Esophagus muscularis mucosa (tissue), 4 donors: ENCODE measurements at regions not wholly inside any gene's neighbourhood (a gene's known extent, or its start where the extent isn't known, plus 50 kb on each side); places are given as distances from the start of the nearest gene placed in this dataset.
A peak's percentile ranks its signal among the peaks of the same experiment; 100 is the strongest.

Experiments
- DNase-seq: peaks from one replicate; pipeline ENCODE4 v3.0.0-alpha.2; 2017; ENCODE audit errors: extremely low spot score
- H3K27ac ChIP-seq, 4 donors: fragments of 200-600 bp; sonication (generic); replicated peaks in 1 of 4; 1 replicate in 3 of 4; 2 replicates in 1 of 4; pipeline ENCODE4 v1.5.1; 2016 to 2019; ENCODE audit warnings: mild to moderate bottlenecking in 1 of 4
- H3K27me3 ChIP-seq, 4 donors: fragments of 200-600 bp; sonication (generic); one replicate each; pipeline versions ENCODE4 v1.5.1 to v1.6.0; 2016 to 2019
- H3K36me3 ChIP-seq, 4 donors: fragments of 200-600 bp; sonication (generic); one replicate each; pipeline ENCODE4 v1.5.1; 2016 to 2019
- H3K4me1 ChIP-seq, 4 donors: fragments of 200-600 bp; sonication (generic); one replicate each; pipeline ENCODE4 v1.5.1; 2016 to 2019
- H3K4me3 ChIP-seq, 4 donors: fragments of 200-600 bp; sonication (generic); 1 replicate in 2 of 4; 2 replicates in 2 of 4; pipeline ENCODE4 v1.5.1; 2016 to 2019; ENCODE audit warnings: mild to moderate bottlenecking in 4 of 4, moderate library complexity in 1 of 4
- H3K9me3 ChIP-seq, 4 donors: fragments of 200-600 bp; sonication (generic); 1 replicate in 3 of 4; 2 replicates in 1 of 4; pipeline ENCODE4 v1.5.1; 2016 to 2019
- CTCF ChIP-seq, 3 experiments: fragments of 200-600 bp in 2 of 3; fragments of 450-650 bp in 1 of 3; sonication (generic) in 2 of 3; IDR thresholded peaks; one replicate each; pipeline ENCODE4 v1.5.1; 2017 to 2019; ENCODE audit warnings: antibody characterized with exemption in 3 of 3, mild to moderate bottlenecking in 2 of 3, moderate library complexity in 1 of 3
- EP300 ChIP-seq: sonication (generic); formaldehyde crosslinking; IDR thresholded peaks from one replicate; pipeline ENCODE4 v1.6.1; 2017; ENCODE audit warnings: antibody characterized with exemption
- POLR2A ChIP-seq: fragments of 450-650 bp; IDR thresholded peaks from one replicate; pipeline ENCODE4 v1.6.1; 2017; ENCODE audit warnings: antibody characterized with exemption, moderate library complexity, mild to moderate bottlenecking, low read depth
- POLR2AphosphoS5 ChIP-seq, 2 donors: sonication (generic); formaldehyde crosslinking; IDR thresholded peaks; one replicate each; pipeline ENCODE4 v1.6.1; 2017; ENCODE audit warnings: antibody characterized with exemption in 2 of 2
- WGBS: methylation state at CpG from one replicate; pipeline ENCODE4 v1.1.5; 2018; 5-methylcytosine and 5-hydroxymethylcytosine counted together
- intact Hi-C: fragments of 100-400 bp; cut with DNase I; formaldehyde crosslinking; loops from one replicate; pipeline ENCODE4 v1.15.1; 2023

GRCh38 chr1:58933599-58933926, 149.7 kb upstream of the JUN start:
- H3K27ac ChIP-seq: no peak overlapping the region
- H3K4me3 ChIP-seq: no peak overlapping the region
- DNase-seq: peak; percentile 37
- no peaks in the 10 kb centered on the region for H3K4me1 ChIP-seq
- 96% methylated on average over 2 of the region's 2 CpGs for WGBS
- no peaks in the 10 kb centered on the region for H3K36me3 ChIP-seq
- H3K27me3 ChIP-seq: no peaks in the 10 kb centered on the region
- H3K9me3 ChIP-seq: no peaks in the 10 kb centered on the region
- TF ChIP-seq EP300 (no peak), CTCF (IDR thresholded peaks at IDR 0.05) (no peak), POLR2AphosphoS5 (IDR thresholded peaks at IDR 0.05) (no peak), POLR2A (no peak)
- intact Hi-C loops: no loop called here

GRCh38 chr1:58934706-58935105, 150.9 kb upstream of the JUN start:
- peak; percentile 64 for DNase-seq
- Histone ChIP-seq H3K4me3 (no peak overlapping the region), H3K27ac (no peak overlapping the region), H3K4me1 (no peaks in the 10 kb centered on the region), H3K9me3 (no peaks in the 10 kb centered on the region), H3K36me3 (no peaks in the 10 kb centered on the region), H3K27me3 (no peaks in the 10 kb centered on the region)
- WGBS: 82% methylated on average over 3 of the region's 3 CpGs
- intact Hi-C loops: no loop called here
- TF ChIP-seq CTCF (IDR thresholded peaks at IDR 0.05) (no peak), POLR2A (no peak)

GRCh38 chr1:58936973-58937372, 153.1 kb upstream of the JUN start:
- intact Hi-C loops: no loop called here
- Histone ChIP-seq H3K4me1 (peaks cover 0 to 6% (median 2%) of the 10 kb centered on the region in 4 donors), H3K36me3 (no peaks in the 10 kb centered on the region), H3K27me3 (no peaks in the 10 kb centered on the region), H3K4me3 (no peak overlapping the region), H3K9me3 (no peaks in the 10 kb centered on the region), H3K27ac (no peak overlapping the region)
- TF ChIP-seq POLR2AphosphoS5 (IDR thresholded peaks at IDR 0.05) (no peak), CTCF (IDR thresholded peaks at IDR 0.05) (no peak), EP300 (no peak), POLR2A (no peak)
- 91% methylated on average over 2 of the region's 2 CpGs for WGBS
- DNase-seq: peak; percentile 53

GRCh38 chr1:58939146-58939545, 155.3 kb upstream of the JUN start:
- Histone ChIP-seq H3K9me3 (no peaks in the 10 kb centered on the region), H3K4me3 (no peak overlapping the region), H3K27me3 (no peaks in the 10 kb centered on the region), H3K4me1 (peaks cover 0 to 16% (median 6%) of the 10 kb centered on the region in 4 donors), H3K36me3 (no peaks in the 10 kb centered on the region), H3K27ac (no peak overlapping the region)
- TF ChIP-seq CTCF (IDR thresholded peaks at IDR 0.05) (no peak), POLR2AphosphoS5 (IDR thresholded peaks at IDR 0.05) (no peak)
- WGBS: 66% methylated on average over 2 of the region's 2 CpGs
- peak; percentile 7 for DNase-seq
- intact Hi-C loops: no loop called here

GRCh38 chr1:58939666-58940370, 156.0 kb upstream of the JUN start:
- TF ChIP-seq POLR2A: no peak
- TF ChIP-seq CTCF (IDR thresholded peaks at IDR 0.05): no peak
- no peak for TF ChIP-seq POLR2AphosphoS5 (IDR thresholded peaks at IDR 0.05)
- TF ChIP-seq EP300: no peak
- intact Hi-C loops: no loop called here
- 85% methylated on average over 6 of the region's 6 CpGs for WGBS

More at GRCh38 chr1:58939666-58940370, 156.0 kb upstream of the JUN start:
- Histone ChIP-seq H3K36me3 (no peaks in the 10 kb centered on the region), H3K4me3 (no peak overlapping the region), H3K27ac (no peak overlapping the region), H3K27me3 (no peaks in the 10 kb centered on the region), H3K4me1 (peaks cover 0 to 16% (median 6%) of the 10 kb centered on the region in 4 donors), H3K9me3 (no peaks in the 10 kb centered on the region)
- peak; percentile 57 for DNase-seq
